Lung microvascular endothelial cell (primary cell): ENCODE measurements at regions not wholly inside any gene's neighbourhood (a gene's known extent, or its start where the extent isn't known, plus 50 kb on each side); places are given as distances from the start of the nearest gene placed in this dataset.
A peak's percentile ranks its signal among the peaks of the same experiment; 100 is the strongest.
"Not testable (repeated sequence)": the region's sequence is repeated elsewhere in the genome, so short reads cannot be mapped to it uniquely, and the experiment has no call there.

ENCODE experiments used
- DNase-seq, 2 donors: peaks; one replicate each; pipeline versions ENCODE4 v3.0.0 to v3.0.0-alpha.2; 2010; ENCODE audit warnings: low read depth in 2 of 2

GRCh38 chr6:50899306-50899870 is 80.7 kb downstream of the TFAP2B start:
- DNase-seq = no peak

- no peak for DNase-seq
Measured at GRCh38 chr6:50902260-50902659, 83.6 kb downstream of the TFAP2B start.

- no peak for DNase-seq
Measured at GRCh38 chr6:50905297-50905696, 86.6 kb downstream of the TFAP2B start.

GRCh38 chr6:50907565-50907964 is 88.9 kb downstream of the TFAP2B start:
- no peak for DNase-seq

- no peak for DNase-seq
Measured at GRCh38 chr6:50913105-50913770, 94.6 kb downstream of the TFAP2B start.

- DNase-seq = not testable (repeated sequence)
Measured at GRCh38 chr6:50921378-50921777, 102.7 kb downstream of the TFAP2B start.

GRCh38 chr6:50921968-50922367 is 103.3 kb downstream of the TFAP2B start:
- DNase-seq = no peak

- peak in 1 of 2 donors; percentile 47 for DNase-seq
Measured at GRCh38 chr6:50922579-50923525, 104.2 kb downstream of the TFAP2B start.

GRCh38 chr6:50924758-50925157 is 106.1 kb downstream of the TFAP2B start:
- no peak for DNase-seq

- no peak for DNase-seq
Measured at GRCh38 chr6:50925548-50925947, 106.9 kb downstream of the TFAP2B start.

- DNase-seq = no peak
Measured at GRCh38 chr6:50925981-50926380, 107.3 kb downstream of the TFAP2B start.

GRCh38 chr6:50927800-50928199 is 109.1 kb downstream of the TFAP2B start:
- no peak for DNase-seq

GRCh38 chr6:50929323-50929722 is 110.7 kb downstream of the TFAP2B start:
- DNase-seq = no peak

GRCh38 chr6:50935442-50935841 is 116.8 kb downstream of the TFAP2B start:
- no peak for DNase-seq

GRCh38 chr6:50936277-50936681 is 117.6 kb downstream of the TFAP2B start:
- DNase-seq = no peak

- DNase-seq = peak in 1 of 2 donors; percentile 2
Measured at GRCh38 chr6:50939931-50940330, 121.3 kb downstream of the TFAP2B start.

GRCh38 chr6:50945789-50946188 is 127.1 kb downstream of the TFAP2B start:
- DNase-seq = no peak

- DNase-seq = no peak
Measured at GRCh38 chr6:50952092-50952907, 133.6 kb downstream of the TFAP2B start.

- no peak for DNase-seq
Measured at GRCh38 chr6:50956014-50956413, 137.3 kb downstream of the TFAP2B start.

- DNase-seq = no peak
Measured at GRCh38 chr6:50958148-50958697, 139.6 kb downstream of the TFAP2B start.

- DNase-seq = no peak
Measured at GRCh38 chr6:50959081-50959641, 140.5 kb downstream of the TFAP2B start.
